NCI-H1417 (cell line): ENCODE measurements at regions not wholly inside any gene's neighbourhood (a gene's known extent, or its start where the extent isn't known, plus 50 kb on each side); places are given as distances from the start of the nearest gene placed in this dataset.
"Not testable (repeated sequence)": the region's sequence is repeated elsewhere in the genome, so short reads cannot be mapped to it uniquely, and the experiment has no call there.

Experiments
- DNase-seq, 3 experiments: peaks; one replicate each; lab custom pipeline; 2025; lab: John Stamatoyannopoulos, UW

DNA sequence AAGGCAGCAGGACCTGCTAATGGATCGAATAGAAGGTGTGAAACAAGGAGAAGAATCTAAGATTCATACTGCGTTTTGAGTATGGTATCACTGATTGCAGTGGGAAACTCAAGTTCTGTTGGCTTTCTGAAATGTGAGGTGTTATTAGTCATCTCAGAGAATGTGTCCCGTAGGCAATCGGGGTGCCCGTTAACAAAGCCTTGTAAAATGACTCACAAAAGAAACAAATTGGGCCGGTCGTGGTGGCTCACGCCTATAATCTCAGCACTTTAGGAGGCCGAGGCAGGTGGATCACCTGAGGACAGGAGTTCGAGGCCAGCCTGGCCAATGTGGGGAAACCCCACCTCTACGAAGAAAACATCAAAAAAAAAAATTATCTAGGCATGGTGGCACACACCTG lies 118.2 kb upstream of the C7orf33 start:
- no peak for DNase-seq

GRCh38 chr7:148473703-148474480 lies 116.7 kb upstream of the C7orf33 start:
- no peak for DNase-seq

DNA sequence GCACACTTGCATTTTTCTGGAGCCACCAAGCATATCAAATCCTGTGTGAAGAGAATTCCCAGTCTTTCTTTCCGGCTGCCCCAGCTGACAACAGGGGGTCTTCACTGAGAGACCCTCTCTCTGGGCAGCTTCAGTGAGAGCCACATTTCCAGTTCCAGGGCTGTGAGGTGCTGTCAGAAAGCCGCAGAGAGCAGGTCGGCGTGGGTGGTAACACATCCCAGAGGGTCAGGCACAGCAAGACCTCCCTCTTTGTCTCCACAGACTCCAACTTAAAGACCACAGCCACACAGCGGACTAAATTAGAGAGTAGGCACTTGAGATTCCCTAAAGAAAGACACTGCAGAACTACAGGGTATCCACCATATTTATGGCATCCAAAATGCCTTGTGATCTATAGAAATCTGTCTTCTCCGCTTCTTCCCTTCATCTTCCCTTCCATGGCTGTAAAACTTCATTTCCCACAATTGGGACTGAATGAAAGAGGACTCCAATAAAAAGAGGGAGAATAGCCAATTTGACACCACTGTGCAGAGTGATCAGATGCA lies 116.0 kb upstream of the C7orf33 start:
- DNase-seq = no peak

DNA sequence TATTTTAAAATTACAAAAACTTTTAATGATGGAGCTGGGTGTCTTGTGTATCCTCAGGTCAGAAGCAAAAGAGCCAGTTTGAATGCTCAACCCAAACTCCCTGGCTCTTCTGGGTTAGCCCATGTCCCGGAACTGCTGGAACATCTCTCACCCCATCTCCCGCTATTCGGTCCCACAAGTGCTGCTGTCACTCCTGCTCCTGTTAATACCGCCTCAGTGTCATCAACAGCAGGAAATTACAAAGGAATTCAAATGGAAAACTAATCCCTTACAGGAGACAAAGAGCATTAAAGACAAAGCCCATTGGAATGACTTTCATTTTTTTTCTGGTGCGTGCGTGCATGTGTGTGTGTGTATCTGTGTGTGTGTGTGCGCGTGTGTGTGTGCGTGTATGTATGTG lies 112.0 kb upstream of the C7orf33 start:
- no peak for DNase-seq

GRCh38 chr7:148480479-148481146 lies 110.0 kb upstream of the C7orf33 start:
- DNase-seq = peak in 1 of 3 experiments; percentile 18

- DNase-seq = no peak
Measured at GRCh38 chr7:148481147-148481526, 109.4 kb upstream of the C7orf33 start.

GRCh38 chr7:148481971-148482626 lies 108.5 kb upstream of the C7orf33 start:
- peak in 1 of 3 experiments; percentile 38 for DNase-seq

GRCh38 chr7:148483515-148484308 lies 106.9 kb upstream of the C7orf33 start:
- DNase-seq = no peak

DNA sequence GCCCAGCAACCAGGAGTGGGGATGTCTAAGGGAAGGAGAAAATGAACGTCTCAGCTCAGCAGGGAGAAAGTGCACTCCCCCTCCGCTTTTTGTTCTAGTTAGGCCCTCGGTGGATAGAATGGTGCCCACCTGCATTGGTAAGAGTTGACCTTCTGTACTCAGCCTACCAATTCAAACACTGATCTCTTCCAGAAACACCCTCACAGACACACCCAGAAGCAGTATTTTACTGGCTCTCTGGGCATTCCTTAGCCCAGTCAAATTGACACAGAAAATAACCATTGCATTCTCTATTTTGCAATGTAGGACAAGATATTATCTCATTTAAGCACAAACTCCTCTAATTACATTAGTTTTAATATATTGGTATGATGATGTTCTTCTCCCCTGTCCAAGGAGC lies 106.1 kb upstream of the C7orf33 start:
- no peak for DNase-seq

DNA sequence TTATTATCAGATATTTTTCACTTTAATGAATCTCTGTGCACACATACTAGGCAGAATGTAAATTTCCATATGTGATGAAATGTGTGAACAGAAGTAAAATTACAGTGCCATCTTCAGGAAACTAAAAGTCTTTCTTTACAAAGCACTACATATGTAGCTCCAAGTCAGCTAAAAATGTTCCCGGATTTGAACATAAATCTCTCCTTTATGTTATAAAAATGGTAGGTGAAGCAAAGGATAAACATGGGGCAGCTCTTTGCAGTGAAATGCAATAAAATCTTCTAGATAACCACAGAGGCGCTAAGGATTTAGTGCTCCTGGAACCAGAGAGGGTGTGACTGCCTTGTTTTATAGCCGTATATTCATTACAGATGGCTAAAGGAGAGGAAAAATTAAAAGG lies 104.9 kb upstream of the C7orf33 start:
- peak in 1 of 3 experiments; percentile 21 for DNase-seq

GRCh38 chr7:148486937-148487336 lies 103.6 kb upstream of the C7orf33 start:
- DNase-seq = no peak

DNA sequence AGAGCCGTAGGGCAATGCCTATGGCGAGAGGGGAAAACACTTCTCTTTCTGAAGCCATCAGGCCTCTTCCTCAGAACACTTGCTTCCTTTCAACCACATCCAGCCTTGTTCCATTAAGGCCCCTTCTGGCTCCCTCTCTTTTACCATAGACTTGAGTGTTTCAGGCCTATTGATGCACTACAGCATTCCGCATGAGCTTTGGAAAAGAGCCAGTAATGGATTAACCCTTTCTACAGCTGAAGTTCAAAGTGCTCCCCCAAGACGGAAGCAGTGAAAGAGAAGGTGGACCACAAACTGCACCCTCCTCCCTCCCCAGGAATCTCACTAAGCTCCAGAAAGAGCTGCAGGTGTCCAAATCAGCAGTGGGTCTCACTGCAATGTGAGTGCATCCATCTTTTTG lies 102.7 kb upstream of the C7orf33 start:
- DNase-seq = no peak

DNA sequence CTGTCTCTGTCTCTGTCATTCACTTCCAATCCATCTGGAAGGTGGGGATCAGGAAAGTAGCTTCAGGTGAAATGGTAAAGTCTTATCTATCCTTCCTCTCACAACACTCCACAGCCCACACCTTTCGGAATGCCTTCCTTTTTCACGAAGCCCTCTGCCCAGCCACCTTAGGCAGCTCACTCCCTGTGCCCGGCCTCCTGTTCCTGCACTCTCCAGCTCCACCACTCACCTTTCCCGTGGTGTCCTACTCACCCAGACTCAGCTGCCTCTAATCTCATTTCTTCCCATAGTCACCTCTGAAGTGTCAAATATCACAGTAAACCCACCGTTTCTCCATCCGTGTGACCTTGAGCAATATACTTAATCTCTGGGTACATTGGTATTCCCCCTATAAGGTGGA lies 100.9 kb upstream of the C7orf33 start:
- DNase-seq = no peak

- no peak for DNase-seq
Measured at GRCh38 chr7:148492157-148492860, 98.3 kb upstream of the C7orf33 start.

DNA sequence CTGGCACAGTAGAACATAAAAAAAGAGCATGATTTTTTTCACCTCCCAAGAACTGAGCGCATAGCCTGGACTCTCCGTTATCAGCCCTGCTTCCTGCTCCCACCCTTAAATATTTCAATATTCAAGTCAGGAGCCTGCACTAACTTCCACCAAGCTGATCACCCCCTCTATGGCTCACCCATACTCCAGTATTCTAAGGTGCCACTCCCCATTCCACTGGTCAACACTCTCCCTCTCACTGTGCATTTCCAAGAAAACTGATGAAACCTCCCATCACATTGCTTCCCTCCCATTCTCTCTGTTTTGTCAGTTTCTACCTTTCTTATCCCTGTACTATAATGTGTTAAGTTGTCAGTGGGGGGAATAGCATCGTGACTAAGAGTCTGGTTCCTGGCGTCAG lies 95.0 kb upstream of the C7orf33 start:
- no peak for DNase-seq

DNA sequence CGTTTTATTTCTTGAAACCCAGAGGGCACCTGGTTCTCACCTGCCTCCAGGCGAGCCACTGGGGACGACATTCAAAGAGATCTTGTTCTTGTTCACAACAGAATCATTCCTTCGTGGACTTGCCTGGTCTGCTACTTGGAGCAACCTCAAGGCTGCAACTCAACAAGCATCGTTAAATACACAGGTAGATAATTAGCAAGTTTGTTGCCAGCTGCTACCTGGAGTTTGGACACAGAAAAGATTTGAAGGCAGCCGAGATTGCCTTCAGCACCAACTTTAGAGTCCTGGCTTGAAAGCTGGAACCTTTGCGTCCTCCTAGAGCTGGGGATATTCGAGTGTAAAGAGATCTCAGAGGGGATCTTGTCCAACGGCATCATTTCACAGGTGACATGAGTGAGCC lies 89.6 kb upstream of the C7orf33 start:
- peak in 1 of 3 experiments; percentile 54 for DNase-seq

DNA sequence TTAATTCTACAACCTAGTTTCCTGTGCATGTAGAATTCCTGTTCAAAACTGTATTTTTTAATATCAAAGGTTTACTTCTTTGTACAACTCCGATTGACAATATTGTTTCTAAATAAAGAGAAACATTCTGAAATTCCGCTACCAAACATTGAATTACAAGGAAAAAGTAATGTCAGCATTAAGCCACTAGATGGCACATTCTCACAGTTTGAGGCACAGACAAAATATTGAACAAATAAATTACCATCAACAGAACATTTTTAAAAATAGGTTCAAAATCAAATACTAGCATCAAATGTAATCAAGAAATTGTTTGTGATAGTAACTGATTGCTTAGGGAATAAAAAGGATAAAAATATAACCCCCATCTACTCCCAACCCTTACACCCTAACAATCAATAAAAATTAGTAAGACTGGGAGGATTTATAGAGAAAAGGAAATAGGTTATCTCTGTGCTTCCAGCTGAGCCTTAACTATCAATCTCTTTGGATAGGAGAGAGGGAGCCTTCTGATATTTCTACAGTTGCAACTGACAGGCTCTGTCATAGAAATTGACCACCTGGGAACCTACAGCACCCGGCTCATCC lies 86.6 kb upstream of the C7orf33 start:
- peak in 2 of 3 experiments; percentile 30 to 77 for DNase-seq

GRCh38 chr7:148505645-148506375 lies 84.8 kb upstream of the C7orf33 start:
- DNase-seq = no peak

GRCh38 chr7:148507064-148507573 lies 83.4 kb upstream of the C7orf33 start:
- not testable (repeated sequence) for DNase-seq

- no peak for DNase-seq
Measured at GRCh38 chr7:148507787-148508186, 82.8 kb upstream of the C7orf33 start.
